Central memory CD8-positive, alpha-beta T cell (primary cell): ENCODE measurements at regions not wholly inside any gene's neighbourhood (a gene's known extent, or its start where the extent isn't known, plus 50 kb on each side); places are given as distances from the start of the nearest gene placed in this dataset.

Experiments used
- ATAC-seq: fragments of 150-1000 bp; cut with Tn5 transposase; replicated peaks from 2 replicates; pipeline ENCODE4 v1.10.0; 2022; ENCODE audit warnings: mild to moderate bottlenecking, moderate FRiP score, moderate number of reproducible peaks; ENCODE audit not compliant: poor library complexity, severe bottlenecking; ENCODE audit errors: extremely low read depth
- DNase-seq, 2 donors: peaks; one replicate each; pipeline ENCODE4 v3.0.0; 2021; ENCODE audit warnings: low spot score in 2 of 2
- H3K27ac Mint-ChIP-seq: one replicate; pipeline ENCODE4 v1.8.0; 2022; ENCODE audit warnings: low read depth, mild to moderate bottlenecking, moderate library complexity, mixed read lengths
- H3K27me3 Mint-ChIP-seq: one replicate; pipeline ENCODE4 v1.8.0; 2022; ENCODE audit warnings: mixed read lengths
- H3K36me3 Mint-ChIP-seq: one replicate; pipeline ENCODE4 v1.8.0; 2022; ENCODE audit warnings: mild to moderate bottlenecking, moderate library complexity, mixed read lengths; ENCODE audit not compliant: insufficient read depth
- H3K4me1 Mint-ChIP-seq: one replicate; pipeline ENCODE4 v1.8.0; 2022; ENCODE audit warnings: mixed read lengths
- H3K4me3 Mint-ChIP-seq: one replicate; pipeline ENCODE4 v1.8.0; 2022; ENCODE audit warnings: mild to moderate bottlenecking, moderate library complexity, mixed read lengths
- H3K9me3 Mint-ChIP-seq: one replicate; pipeline ENCODE4 v1.8.0; 2022; ENCODE audit warnings: mixed read lengths

GRCh38 chr14:65943916-65944410 is 531.4 kb downstream of the FUT8 start:
- DNase-seq (no peak), ATAC-seq (no peak)
- no peaks in the 10 kb centered on the region for H3K27me3 Mint-ChIP-seq
- H3K36me3 Mint-ChIP-seq: peaks cover 3% of the 10 kb centered on the region
- peaks cover 21% of the 10 kb centered on the region for H3K4me1 Mint-ChIP-seq
- H3K27ac Mint-ChIP-seq: no peak overlapping the region
- H3K9me3 Mint-ChIP-seq: no peaks in the 10 kb centered on the region
- H3K4me3 Mint-ChIP-seq: no peak overlapping the region

- H3K36me3 Mint-ChIP-seq: peaks cover 3% of the 10 kb centered on the region
- H3K4me3 Mint-ChIP-seq: no peak overlapping the region
- DNase-seq (no peak), ATAC-seq (no peak)
- H3K9me3 Mint-ChIP-seq: no peaks in the 10 kb centered on the region
- H3K4me1 Mint-ChIP-seq: peaks cover 35% of the 10 kb centered on the region
- H3K27ac Mint-ChIP-seq: no peak overlapping the region
- no peaks in the 10 kb centered on the region for H3K27me3 Mint-ChIP-seq
Observed at GRCh38 chr14:65945327-65945726, 532.8 kb downstream of the FUT8 start.

- Mint-ChIP-seq H3K27ac (no peak overlapping the region), H3K27me3 (no peaks in the 10 kb centered on the region), H3K4me1 (peaks cover 33% of the 10 kb centered on the region), H3K9me3 (no peaks in the 10 kb centered on the region), H3K4me3 (no peak overlapping the region), H3K36me3 (peaks cover 3% of the 10 kb centered on the region)
- DNase-seq: no peak
- ATAC-seq: no peak
Observed at GRCh38 chr14:65946494-65946893, 534.0 kb downstream of the FUT8 start.

GRCh38 chr14:65948302-65948701 is 535.8 kb downstream of the FUT8 start:
- Mint-ChIP-seq H3K36me3 (peaks cover 3% of the 10 kb centered on the region), H3K27ac (peak overlapping the region; percentile 33), H3K4me1 (peaks cover 30% of the 10 kb centered on the region), H3K9me3 (no peaks in the 10 kb centered on the region), H3K27me3 (no peaks in the 10 kb centered on the region), H3K4me3 (no peak overlapping the region)
- ATAC-seq (no peak), DNase-seq (no peak)

- Mint-ChIP-seq H3K27ac (peak overlapping the region; percentile 54), H3K27me3 (no peaks in the 10 kb centered on the region), H3K4me3 (peak overlapping the region; percentile 2), H3K4me1 (peaks cover 30% of the 10 kb centered on the region), H3K9me3 (no peaks in the 10 kb centered on the region), H3K36me3 (peaks cover 3% of the 10 kb centered on the region)
- no peak for DNase-seq
- no peak for ATAC-seq
Observed at GRCh38 chr14:65949711-65950516, 536.3 kb upstream of the CCDC196 start.

GRCh38 chr14:65954942-65955341 is 531.2 kb upstream of the CCDC196 start:
- no peak for ATAC-seq
- Mint-ChIP-seq H3K36me3 (peaks cover under 1% of the 10 kb centered on the region), H3K27me3 (no peaks in the 10 kb centered on the region), H3K4me1 (peaks cover 22% of the 10 kb centered on the region), H3K4me3 (no peak overlapping the region), H3K9me3 (no peaks in the 10 kb centered on the region), H3K27ac (no peak overlapping the region)
- no peak for DNase-seq

- H3K27ac Mint-ChIP-seq: no peak overlapping the region
Observed at GRCh38 chr14:65957631-65958205, 528.5 kb upstream of the CCDC196 start.

GRCh38 chr14:65958664-65959562 is 527.3 kb upstream of the CCDC196 start:
- Mint-ChIP-seq H3K27me3 (no peaks in the 10 kb centered on the region), H3K4me3 (no peak overlapping the region), H3K27ac (no peak overlapping the region), H3K36me3 (peaks cover 3% of the 10 kb centered on the region), H3K4me1 (peaks cover 17% of the 10 kb centered on the region), H3K9me3 (no peaks in the 10 kb centered on the region)
- peak; percentile 56 for ATAC-seq
- DNase-seq: no peak

More at GRCh38 chr14:65957631-65958205, 528.5 kb upstream of the CCDC196 start:
- peaks cover 3% of the 10 kb centered on the region for H3K36me3 Mint-ChIP-seq
- ATAC-seq: no peak
- no peak overlapping the region for H3K4me3 Mint-ChIP-seq
- H3K27me3 Mint-ChIP-seq: no peaks in the 10 kb centered on the region
- DNase-seq: no peak
- no peaks in the 10 kb centered on the region for H3K9me3 Mint-ChIP-seq
- H3K4me1 Mint-ChIP-seq: peaks cover 17% of the 10 kb centered on the region

- Mint-ChIP-seq H3K36me3 (peaks cover 3% of the 10 kb centered on the region), H3K4me3 (no peak overlapping the region), H3K4me1 (peaks cover 17% of the 10 kb centered on the region), H3K9me3 (no peaks in the 10 kb centered on the region), H3K27me3 (no peaks in the 10 kb centered on the region), H3K27ac (no peak overlapping the region)
- DNase-seq (no peak), ATAC-seq (no peak)
Observed at GRCh38 chr14:65959563-65960024, 526.6 kb upstream of the CCDC196 start.

GRCh38 chr14:65961004-65961403 is 525.2 kb upstream of the CCDC196 start:
- Mint-ChIP-seq H3K27me3 (no peaks in the 10 kb centered on the region), H3K27ac (peak overlapping the region; percentile 24), H3K9me3 (no peaks in the 10 kb centered on the region), H3K4me1 (peaks cover 17% of the 10 kb centered on the region), H3K36me3 (peaks cover 3% of the 10 kb centered on the region), H3K4me3 (no peak overlapping the region)
- ATAC-seq: peak; percentile 70
- peak; percentile 37 for DNase-seq

GRCh38 chr14:65962952-65963351 is 523.2 kb upstream of the CCDC196 start:
- Mint-ChIP-seq H3K4me1 (peaks cover 17% of the 10 kb centered on the region), H3K27me3 (peaks cover 13% of the 10 kb centered on the region), H3K4me3 (no peak overlapping the region), H3K27ac (no peak overlapping the region), H3K9me3 (no peaks in the 10 kb centered on the region), H3K36me3 (peaks cover 3% of the 10 kb centered on the region)
- ATAC-seq: no peak
- DNase-seq: no peak

GRCh38 chr14:65964366-65964765 is 521.8 kb upstream of the CCDC196 start:
- DNase-seq (no peak), ATAC-seq (no peak)
- Mint-ChIP-seq H3K4me1 (peaks cover 12% of the 10 kb centered on the region), H3K36me3 (peaks cover 3% of the 10 kb centered on the region), H3K4me3 (no peak overlapping the region), H3K9me3 (no peaks in the 10 kb centered on the region), H3K27me3 (peaks cover 21% of the 10 kb centered on the region), H3K27ac (no peak overlapping the region)
